Activated effector memory CD4-positive, alpha-beta T cell treated with anti-CD3 and anti-CD28 coated beads, Interleukin-2, amount 50 U/mL, for 16 hours (primary cell): ENCODE measurements at regions not wholly inside any gene's neighbourhood (a gene's known extent, or its start where the extent isn't known, plus 50 kb on each side); places are given as distances from the start of the nearest gene placed in this dataset.
A peak's percentile ranks its signal among the peaks of the same experiment; 100 is the strongest.

Experiments
- DNase-seq: peaks from one replicate; pipeline ENCODE4 v3.0.0-alpha.2; 2020

GRCh38 chr16:86985648-86986015, 331.6 kb downstream of the C16orf95 start:
- DNase-seq = peak; percentile 57

- DNase-seq = no peak
Observed at GRCh38 chr16:86986136-86986535, 331.1 kb downstream of the C16orf95 start.

DNA sequence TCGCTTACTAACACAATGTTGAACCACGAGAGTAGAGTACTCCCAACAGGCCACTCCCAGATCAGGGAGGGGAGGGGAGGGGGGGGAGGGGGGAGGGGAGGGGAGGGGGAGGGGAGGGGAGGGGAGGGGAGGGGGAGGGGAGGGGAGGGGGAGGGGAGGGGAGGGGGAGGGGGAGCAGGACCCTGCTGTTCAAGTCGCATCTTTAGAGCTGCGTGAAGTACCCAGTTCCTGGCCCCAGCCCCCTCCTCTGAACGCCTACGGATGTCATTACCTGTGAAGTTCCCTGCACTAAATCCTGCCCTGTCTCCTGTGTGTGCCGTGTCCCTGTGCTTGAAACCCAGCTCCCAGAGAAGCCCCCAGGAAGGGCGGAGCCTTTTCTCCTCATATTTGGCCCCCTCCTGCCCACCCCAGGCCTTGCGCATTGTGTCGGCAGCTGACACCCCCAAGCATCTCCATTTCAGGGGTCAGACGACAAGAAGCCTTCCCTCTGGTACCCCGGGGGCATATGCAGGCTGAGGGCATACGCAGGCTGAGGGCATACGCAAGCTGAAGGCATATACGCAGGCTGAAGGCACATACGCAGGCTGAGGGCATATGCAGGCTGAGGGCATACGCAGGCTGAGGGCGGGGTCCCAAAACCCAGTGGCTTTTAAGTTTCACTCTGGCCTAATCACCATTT, 330.2 kb downstream of the C16orf95 start:
- no peak for DNase-seq

DNA sequence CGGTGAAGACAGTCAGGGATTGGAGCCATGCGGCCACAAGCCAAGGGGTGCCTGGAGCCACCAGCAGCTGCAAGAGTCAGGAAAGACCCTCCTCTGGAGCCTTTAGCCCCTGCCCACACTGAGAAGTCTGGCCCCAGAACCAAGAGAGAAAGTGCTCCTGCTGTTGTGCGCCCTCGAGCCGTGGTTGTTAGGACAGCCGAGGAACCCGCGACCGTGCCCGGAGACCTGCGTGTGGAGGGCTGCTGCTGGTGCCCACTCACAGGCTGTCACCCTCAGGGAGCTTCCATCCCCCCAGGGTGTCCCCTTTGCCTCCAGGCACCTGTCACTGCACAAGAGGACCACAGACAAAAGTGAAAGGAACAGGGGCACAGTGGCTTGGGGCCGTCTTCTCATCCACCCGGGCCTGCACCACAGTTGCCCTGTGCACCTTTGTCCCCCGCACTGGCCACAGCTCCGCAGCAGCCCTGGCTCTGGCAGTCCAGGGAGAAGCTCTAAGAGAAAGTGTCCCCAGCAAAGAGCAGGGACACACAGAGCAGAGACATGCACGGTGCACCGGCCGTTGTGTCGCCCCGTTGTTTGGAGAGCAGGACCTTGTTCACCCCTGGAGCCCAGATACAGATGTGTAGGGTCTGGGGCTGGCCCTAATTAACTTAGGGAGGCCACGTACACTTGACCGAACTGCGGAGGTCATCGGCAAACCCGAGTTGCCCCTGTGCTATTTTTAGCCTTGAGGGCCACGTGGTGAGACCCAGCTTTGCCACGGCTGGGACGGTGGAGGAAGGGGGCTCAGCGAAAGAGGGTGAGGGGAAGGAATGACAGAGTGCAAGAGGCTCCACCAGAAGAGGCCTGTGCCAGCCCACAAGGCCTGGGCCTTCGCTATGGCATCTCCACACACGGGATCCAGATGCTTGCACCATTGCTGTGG, 329.2 kb downstream of the C16orf95 start:
- no peak for DNase-seq

DNA sequence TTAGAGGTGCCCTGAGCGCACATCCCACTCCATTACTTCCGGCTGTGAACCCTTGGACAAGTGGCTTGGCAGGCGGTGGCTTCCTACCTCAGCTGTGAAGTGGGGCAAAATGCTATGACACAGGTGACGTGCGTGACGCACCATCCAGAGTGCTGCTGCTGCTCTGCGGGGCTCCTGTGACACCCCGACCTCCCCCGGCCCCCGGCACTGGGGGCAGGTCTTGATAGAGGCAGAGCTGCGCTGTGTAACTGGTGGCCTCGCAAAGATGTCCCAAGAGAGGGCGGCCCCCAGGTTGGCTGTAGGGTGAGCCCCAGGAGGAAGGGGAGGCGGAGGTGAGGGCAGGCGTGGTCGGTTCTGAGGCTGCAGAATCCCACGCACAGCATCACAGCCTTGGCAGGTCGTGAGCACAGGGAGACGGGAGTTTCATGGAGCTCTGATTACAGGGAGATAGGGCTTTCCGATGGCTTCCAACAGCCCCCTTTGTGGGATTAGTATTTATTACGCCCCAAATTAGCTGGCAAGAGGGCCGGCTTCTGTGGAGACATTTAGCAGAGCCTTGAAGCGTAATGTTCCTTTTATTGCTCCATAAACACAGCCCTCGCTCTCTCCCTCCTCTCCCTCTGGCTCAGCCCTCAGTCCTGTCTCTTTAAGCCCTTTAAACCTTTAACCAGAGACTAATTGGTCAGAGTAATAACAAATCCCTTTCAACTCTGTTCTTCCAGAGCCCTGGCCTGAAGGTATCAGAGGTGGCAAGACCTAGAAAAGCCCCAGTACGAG, 328.1 kb downstream of the C16orf95 start:
- no peak for DNase-seq

GRCh38 chr16:86990451-86990850, 326.7 kb downstream of the C16orf95 start:
- no peak for DNase-seq

DNA sequence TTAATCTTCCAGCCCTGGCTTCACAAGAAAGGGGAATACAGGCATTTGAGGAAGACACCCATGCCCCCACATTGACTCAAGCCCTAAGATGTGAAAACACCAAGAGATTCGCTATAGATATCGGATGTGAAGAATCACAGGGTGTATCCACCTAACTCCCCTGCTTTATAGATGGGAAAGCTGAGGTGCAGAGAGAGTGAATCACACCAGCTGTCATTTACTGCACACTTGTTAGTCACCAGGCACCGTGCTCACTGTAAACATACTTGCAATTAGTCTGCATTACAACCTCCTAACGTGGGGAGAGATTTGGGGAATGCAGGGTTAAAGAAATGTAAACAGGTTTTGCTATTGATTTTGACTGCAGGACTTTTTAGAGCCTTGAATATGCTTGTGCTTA, 325.5 kb downstream of the C16orf95 start:
- no peak for DNase-seq

GRCh38 chr16:86992587-86992986, 324.6 kb downstream of the C16orf95 start:
- DNase-seq = no peak

- no peak for DNase-seq
Observed at GRCh38 chr16:86993426-86994110, 323.6 kb downstream of the C16orf95 start.

DNA sequence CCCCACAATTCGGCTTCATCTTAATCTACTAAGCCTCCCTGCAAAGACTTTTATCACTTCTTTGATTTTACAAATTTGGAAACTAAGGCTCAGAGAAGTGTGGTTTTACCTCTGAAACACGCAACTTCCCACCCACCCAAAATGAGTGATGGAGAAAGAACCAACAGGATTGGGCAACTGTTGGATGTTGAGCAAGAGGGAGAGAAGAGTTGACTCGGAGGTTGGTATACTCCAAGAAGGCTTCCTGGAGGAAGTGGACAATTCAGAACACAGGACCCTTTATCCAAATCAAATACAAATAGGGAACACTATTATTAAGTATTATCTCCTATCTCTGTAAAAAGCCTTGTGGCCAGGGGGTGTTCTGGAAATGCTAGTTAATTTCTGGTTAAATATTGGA, 323.0 kb downstream of the C16orf95 start:
- DNase-seq = no peak

GRCh38 chr16:86994651-86995171, 322.5 kb downstream of the C16orf95 start:
- DNase-seq = no peak

DNA sequence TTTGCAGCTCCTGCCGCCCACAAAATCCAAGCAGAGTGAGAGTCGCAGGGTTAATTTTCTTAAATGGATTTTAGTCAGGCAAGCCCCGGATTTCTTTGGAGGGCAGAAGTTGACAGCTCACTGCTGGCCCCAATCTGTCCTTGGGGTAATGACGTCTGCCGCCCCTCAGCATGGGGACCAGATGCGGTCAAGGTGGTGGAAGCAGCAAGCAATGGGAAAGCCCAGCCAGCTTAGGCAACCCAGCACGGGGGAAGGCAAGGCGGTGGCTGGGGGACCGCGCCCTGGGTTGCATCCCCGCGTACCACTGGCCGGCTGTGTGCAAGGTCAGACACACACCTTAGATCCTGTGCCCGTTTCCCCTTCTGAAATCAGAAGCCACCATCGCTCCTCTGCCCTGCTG, 321.7 kb downstream of the C16orf95 start:
- DNase-seq = no peak

DNA sequence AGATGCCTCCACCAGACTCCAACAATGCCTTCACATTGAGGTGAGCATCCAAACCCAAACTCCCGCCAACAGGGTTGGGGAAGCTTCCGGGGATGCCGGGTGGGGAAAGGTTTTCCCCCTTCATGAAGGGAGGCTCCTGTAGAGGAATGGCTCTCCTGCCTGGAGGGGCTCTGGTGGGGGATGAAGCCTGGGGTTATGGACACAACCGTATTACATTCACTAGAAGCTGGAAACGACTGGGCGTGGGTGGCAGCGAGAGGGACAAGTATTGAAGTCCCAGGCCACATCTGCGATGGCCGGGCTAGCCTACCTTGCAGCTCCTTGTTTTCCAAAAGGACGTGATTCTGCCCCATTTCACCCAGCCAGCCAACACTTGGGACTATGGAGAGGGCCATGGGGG, 321.1 kb downstream of the C16orf95 start:
- no peak for DNase-seq

- no peak for DNase-seq
Observed at GRCh38 chr16:86997058-86997457, 320.1 kb downstream of the C16orf95 start.

DNA sequence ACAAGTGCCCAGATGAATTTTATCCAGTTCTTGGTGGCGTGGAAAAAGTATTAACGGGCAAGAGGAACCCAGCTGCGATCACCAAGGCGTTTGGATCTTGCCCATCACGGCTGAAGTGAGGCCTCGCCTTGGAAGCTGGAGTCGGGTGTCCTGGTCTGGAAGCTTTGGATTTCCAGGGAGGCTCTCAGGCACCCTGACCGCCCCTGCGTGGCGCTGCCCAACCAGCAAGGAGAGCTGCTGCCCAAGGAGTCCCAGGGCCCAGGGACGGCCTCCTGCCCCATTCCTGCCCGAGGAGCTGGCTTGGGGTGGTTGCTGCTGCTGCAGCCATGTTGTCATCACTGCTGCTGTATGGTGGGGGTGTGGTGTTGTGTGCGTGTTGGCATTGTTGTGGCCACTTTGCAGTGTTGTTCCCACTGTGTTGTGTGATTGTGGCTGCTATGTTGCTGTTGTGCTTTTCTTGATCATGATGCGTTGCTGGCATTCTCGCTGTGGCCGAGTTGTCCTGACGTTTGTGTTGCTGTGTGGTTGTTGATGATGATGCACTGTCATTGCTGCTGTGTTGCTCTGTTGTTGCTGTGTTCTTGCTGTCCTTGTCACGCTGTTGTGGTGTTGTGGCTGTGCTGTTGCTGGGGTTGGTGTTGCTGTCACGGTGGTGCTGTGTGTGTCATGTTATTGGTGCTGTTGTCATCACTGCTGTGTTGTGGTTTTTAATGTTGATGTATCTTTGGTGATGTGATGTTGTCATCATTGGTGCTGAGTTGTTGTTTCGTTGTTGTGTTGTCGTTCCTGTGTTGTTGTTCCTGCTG, 318.8 kb downstream of the C16orf95 start:
- no peak for DNase-seq

- DNase-seq = no peak
Observed at GRCh38 chr16:87000001-87000400, 317.2 kb downstream of the C16orf95 start.

GRCh38 chr16:87002717-87003413, 314.3 kb downstream of the C16orf95 start:
- DNase-seq = no peak

- no peak for DNase-seq
Observed at GRCh38 chr16:87003414-87003755, 313.8 kb downstream of the C16orf95 start.

DNA sequence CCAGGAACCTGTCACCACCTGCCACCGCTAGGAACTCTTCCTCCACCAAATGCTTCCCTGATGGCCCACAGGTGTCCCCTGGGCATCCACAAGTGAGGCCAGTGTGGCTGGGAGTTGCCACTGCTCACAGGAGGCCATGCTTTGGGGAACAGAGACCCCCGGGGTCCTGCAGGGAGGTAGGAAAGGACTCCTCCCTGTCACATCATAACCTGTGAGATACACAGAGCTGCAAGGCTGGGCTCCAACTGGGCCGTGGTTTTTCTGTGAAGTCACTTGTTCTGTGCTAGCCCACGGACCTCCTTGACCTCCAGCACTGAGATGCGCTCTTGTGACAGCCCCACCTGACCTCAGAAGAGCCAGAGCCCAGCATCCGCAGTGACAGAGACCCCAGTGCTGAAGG, 311.2 kb downstream of the C16orf95 start:
- no peak for DNase-seq

- no peak for DNase-seq
Observed at GRCh38 chr16:87006789-87007745, 310.1 kb downstream of the C16orf95 start.
